HEK293T (cell line): ENCODE measurements at regions not wholly inside any gene's neighbourhood (a gene's known extent, or its start where the extent isn't known, plus 50 kb on each side); places are given as distances from the start of the nearest gene placed in this dataset.

Experiments
- BHLHE40 ChIP-seq: fragments of 450-650 bp; IDR thresholded peaks from 2 replicates; pipeline ENCODE4 v1.6.1; 2016; ENCODE audit warnings: mild to moderate bottlenecking, moderate library complexity, borderline replicate concordance
- CTBP1 ChIP-seq: fragments of 450-650 bp; IDR thresholded peaks from 2 replicates; pipeline ENCODE4 v1.6.1; 2016; ENCODE audit warnings: borderline replicate concordance
- ELF4 ChIP-seq: fragments of 450-650 bp; IDR thresholded peaks from 2 replicates; pipeline ENCODE4 v1.6.1; 2017; ENCODE audit warnings: antibody characterized with exemption
- FOXA1 ChIP-seq: fragments of 450-650 bp; IDR thresholded peaks from 2 replicates; pipeline ENCODE4 v1.6.1; 2016; ENCODE audit warnings: mild to moderate bottlenecking
- FOXM1 ChIP-seq: fragments of 450-650 bp; IDR thresholded peaks from 2 replicates; pipeline ENCODE4 v1.6.1; 2017; ENCODE audit warnings: mild to moderate bottlenecking, borderline replicate concordance
- HDGF ChIP-seq: fragments of 450-650 bp; IDR thresholded peaks from 2 replicates; pipeline ENCODE4 v1.6.1; 2017; ENCODE audit warnings: antibody characterized with exemption, borderline replicate concordance
- L3MBTL2 ChIP-seq: fragments of 450-650 bp; conservative IDR thresholded peaks from 2 replicates; pipeline ENCODE4 v1.6.1; 2016; ENCODE audit warnings: mild to moderate bottlenecking
- NFRKB ChIP-seq: fragments of 450-650 bp; IDR thresholded peaks from 2 replicates; pipeline ENCODE4 v1.6.1; 2016; ENCODE audit warnings: mild to moderate bottlenecking, moderate library complexity
- PKNOX1 ChIP-seq: fragments of 450-650 bp; IDR thresholded peaks from 2 replicates; pipeline ENCODE4 v1.6.1; 2016
- SP1 ChIP-seq: fragments of 450-650 bp; IDR thresholded peaks from 2 replicates; pipeline ENCODE4 v1.6.1; 2017
- SUZ12 ChIP-seq: fragments of 450-650 bp; IDR thresholded peaks from 2 replicates; pipeline ENCODE4 v1.6.1; 2016; ENCODE audit warnings: mild to moderate bottlenecking
- TARDBP ChIP-seq: fragments of 450-650 bp; IDR thresholded peaks from 2 replicates; pipeline ENCODE4 v1.6.1; 2016

GRCh38 chr6:2433266-2433665 lies 187.9 kb upstream of the GMDS start:
- TF ChIP-seq TARDBP (no peak), SP1 (no peak), FOXM1 (no peak), PKNOX1 (no peak), ELF4 (no peak), FOXA1 (no peak), SUZ12 (no peak), NFRKB (no peak), HDGF (no peak), BHLHE40 (no peak), L3MBTL2 (no peak), CTBP1 (no peak)
